ENCODE measurements at regions not wholly inside any gene's neighbourhood (a gene's known extent, or its start where the extent isn't known, plus 50 kb on each side); places are given as distances from the start of the nearest gene placed in this dataset.

DNA sequence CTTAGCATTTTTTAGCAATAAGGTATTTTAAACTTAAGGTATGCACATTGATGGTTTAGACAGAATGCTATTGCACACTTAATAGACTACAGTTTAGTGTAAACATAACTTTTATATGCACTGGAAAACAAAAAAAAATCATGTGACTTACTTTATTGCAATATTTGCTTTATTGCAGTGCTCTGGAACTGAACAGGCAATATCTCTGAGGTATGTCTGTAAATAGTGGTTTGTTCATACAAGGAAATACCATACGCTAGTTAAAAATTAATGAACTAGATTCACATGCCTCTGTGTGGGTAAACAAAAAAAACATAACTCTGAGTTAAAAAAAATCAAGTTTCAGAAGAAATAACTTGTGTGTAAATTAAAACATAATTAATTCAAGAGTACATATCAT lies 479.0 kb upstream of the MKI67 start:
- in situ Hi-C loops (cut with MboI; ENCODE audit: low sequenced_read_pairs) = no loop called here

DNA sequence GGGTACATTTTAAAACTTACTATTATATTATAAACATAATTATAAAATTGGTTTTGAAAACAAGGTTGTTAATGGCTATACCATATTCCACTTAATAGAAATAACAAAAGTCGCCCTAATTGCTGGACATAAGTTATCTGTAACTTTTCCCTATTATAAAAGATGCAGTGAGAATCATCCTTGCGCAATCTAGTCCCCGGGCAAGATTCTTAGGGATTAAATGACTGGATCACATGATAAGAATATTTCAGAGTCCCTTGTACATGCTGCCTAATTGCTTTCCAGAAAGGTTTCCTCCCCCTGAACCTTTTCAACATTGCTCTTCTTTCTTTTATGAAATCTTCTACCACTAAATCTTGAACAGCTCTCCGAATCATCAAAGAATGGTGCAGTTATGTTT lies 479.8 kb upstream of the MKI67 start:
- in situ Hi-C loops (cut with MboI; ENCODE audit: low sequenced_read_pairs) = no loop called here

DNA sequence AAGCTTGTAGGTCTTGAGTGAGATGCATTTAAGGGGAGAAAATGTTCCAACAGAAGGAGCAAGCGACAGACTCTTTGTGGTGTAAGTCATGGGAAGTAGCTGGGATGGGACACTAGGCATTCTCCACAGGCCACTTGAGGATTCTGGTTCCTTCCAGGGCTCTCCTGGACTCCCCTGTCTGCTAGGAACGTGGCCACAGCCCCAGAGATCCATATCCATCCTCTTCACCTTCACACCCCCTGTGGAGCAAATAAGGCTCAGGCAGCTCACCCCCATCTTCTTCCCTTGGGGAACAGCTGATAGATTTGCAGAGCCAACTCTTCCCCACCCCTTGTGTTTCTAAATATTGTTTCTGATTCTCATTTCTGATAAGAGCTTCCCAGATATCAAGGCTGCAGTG lies 482.6 kb upstream of the MKI67 start:
- in situ Hi-C loops (cut with MboI; ENCODE audit: low sequenced_read_pairs) = no loop called here

DNA sequence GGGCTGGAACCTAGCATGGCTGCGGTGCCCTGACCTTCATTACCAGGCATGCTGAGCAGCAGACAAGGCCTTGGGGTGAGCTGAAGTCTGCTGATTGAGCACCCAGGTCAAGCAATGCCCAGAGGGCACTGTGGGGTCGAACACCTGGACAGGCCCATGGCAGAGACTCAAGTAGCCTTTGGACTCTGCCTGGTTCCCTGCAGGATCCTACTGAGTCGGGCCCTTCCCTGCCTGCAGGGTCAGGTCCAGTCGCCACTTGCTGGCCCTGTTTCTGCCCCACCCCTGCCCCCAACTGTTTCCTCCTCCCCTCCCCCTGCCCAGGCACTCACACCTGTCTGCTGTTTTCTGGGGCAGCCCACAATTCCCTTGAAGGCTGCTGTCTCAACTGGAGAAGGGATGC lies 483.2 kb upstream of the MKI67 start:
- in situ Hi-C loops (cut with MboI; ENCODE audit: low sequenced_read_pairs) = no loop called here

DNA sequence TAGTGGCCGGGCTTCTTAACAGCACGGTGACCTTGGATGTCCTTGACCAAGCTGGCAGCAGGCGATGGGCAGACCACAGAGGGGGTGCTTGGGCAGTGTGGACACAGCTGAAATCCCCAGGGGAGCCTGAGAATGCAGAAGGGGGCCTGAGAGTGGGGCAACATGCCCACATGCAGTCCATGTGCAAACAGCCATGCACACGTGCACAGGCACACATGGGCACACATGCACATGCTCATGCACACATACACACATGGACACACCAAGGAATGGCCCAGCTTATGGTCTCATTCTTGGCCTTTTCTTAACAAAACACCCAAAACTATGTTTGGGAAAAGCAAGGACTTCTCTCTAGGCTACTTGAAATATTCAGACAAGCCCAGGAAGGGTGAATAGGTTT lies 483.9 kb upstream of the MKI67 start:
- in situ Hi-C loops (cut with MboI; ENCODE audit: low sequenced_read_pairs) = no loop called here

DNA sequence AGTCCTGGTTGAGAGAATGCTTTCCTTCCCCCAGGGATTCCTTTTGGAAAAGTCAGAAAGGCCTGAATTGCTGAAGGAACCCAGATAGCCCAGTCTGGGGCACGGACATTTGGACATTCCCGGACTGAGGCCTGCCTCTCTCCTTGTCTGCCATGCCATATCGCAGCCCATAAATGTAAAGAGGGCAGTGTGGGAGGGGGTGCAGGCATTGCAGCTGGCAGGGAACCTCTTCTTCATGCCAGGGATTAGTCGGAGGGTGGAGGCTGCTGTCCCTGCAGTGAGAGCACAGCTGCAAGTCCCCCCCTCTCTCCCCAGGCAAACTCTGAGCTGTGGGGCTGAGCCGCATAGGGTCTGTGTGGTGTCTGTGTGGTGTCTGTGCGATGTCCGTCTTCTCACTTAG lies 486.0 kb upstream of the MKI67 start:
- in situ Hi-C loops (cut with MboI; ENCODE audit: low sequenced_read_pairs) = no loop called here

DNA sequence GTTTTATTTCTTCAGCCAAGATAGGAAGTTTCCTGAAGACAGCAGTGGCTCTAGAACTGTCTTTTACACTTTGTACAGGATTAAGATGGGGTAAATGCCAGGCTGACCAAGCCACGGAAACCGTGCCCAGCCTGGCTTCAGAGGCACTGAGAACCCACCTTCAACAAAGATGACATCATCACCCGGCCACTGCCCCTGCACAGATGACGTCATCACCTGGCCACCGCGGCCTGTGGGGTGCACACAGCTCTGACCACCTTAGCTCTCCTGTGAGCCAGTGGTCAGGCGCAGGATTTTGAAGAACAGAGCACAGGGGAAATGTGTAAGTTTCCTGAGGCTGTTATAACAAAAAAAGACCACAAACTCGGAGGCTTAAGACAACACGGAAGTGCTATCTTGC lies 486.4 kb upstream of the MKI67 start:
- in situ Hi-C loops (cut with MboI; ENCODE audit: low sequenced_read_pairs) = no loop called here

DNA sequence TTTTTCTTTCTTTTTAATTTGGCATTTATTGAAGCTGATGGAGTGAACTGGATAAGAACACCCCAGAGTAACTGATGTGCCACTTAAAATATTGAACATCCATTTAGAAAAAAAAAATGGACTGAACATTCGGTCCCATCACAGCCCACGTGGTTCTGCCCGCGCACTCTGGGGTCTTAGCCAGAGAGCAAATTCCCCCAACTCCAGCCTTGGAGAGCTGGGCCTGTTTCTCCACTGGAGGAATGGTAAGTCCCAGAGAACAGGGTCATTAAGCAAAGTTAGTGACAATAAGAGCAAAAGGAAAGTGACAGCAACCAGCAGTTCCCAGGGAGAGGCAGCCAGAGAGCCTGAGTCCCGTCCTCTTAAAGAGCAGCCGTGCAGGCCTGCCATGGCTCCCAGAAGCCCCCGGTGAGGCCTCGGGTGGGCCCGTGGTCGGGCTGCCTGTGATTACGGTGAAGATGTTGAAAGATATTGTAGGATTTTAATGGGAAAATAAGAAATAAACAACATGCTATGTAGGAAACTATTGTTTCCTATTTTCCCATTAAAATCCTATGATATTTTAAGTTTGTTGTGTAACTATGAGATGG lies 487.9 kb upstream of the MKI67 start:
- in situ Hi-C loops (cut with MboI; ENCODE audit: low sequenced_read_pairs) = no loop called here

DNA sequence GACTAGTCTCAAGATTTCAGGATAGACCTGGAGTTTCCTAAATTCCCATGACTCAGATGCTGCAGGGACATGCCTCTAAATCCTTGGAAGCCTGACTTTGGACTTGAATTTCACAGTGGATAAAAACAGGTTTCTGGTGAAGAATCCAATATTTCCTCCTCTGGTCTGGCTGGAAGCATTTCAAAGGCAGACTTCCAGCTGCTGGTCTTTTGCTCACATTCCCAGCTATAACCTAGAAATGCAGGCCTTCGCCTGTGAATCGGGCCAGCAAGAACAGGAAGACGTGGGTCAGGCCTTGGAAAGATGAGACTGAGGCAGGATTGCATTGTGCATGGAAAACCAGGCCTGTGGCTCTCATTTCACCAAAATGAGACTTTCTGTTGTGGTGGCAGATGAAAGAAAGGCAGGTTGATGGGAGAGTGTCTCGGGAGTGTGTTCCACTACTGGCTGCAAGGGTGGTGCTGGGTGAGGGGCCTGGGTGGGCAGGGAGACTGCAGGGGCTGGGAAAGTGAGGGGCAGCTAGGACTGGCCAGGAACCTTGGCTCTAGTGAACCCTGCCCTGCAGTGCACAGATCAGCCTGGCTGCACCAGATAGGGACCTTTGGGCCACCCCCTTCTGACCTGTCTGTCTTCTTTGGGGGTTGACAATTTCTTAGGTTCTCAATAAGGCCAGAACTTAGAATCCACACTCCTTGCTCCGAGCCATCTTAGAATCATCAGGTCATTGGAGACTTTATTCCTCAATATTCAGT lies 488.8 kb upstream of the MKI67 start:
- in situ Hi-C loops (cut with MboI; ENCODE audit: low sequenced_read_pairs) = no loop called here

DNA sequence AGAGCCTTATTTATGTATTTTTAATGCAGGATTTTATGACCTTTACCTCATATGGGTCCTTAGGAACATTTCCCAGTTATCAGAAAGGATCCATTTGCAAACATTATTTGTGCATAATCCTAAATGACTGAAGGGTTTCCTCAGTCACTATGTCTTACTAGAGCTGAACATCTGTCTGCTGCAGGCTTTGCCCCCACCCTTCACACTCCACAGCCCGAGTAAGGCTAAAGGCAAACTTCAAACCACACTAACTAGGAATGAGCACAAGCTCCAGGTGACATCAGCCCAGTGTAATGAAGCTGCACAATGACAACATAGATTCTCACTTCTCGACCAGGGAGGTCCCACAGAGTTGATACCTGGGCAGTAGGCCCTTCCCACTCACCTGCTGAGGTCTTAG lies 491.3 kb upstream of the MKI67 start:
- in situ Hi-C loops (cut with MboI; ENCODE audit: low sequenced_read_pairs) = no loop called here

DNA sequence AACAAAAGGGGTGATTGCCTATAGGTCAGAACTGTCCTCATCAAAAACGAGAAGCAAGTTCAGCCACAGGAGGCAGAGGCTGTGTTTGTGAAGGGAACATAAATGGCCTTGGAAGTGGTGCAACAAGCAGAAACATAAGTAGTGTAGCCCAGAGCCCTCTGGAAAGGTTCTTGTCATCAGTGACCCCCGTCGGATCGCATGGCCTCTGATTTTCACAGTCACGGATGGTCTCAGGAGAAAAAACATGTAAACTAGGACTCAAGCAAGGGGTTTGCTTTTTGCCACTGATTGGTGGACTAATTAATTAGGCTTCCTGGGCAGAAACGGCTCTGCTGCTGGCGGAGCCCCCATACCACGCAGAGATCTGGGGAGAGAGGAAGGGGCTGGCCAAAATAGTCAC lies 496.5 kb upstream of the MKI67 start:
- in situ Hi-C loops (cut with MboI; ENCODE audit: low sequenced_read_pairs) = no loop called here

DNA sequence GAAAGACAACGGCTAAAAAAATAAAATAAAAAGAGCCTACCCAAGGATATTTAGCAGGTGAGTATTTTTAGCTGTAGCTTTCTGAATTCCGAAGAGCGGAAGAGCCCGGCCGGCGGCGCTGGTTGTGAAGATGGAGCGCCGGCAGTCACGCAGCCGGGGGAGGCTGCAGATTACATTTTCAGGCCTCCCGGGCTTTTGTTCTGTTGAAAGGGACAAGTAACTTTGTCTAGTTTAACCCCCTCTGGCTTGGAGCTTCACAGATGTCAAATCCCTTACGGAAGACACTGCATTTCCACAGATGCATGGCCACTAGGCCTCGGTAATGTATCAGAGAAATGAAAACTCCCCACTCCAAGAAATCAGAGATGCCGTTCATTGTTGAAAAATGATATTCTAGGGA lies 497.6 kb upstream of the MKI67 start:
- in situ Hi-C loops (cut with MboI; ENCODE audit: low sequenced_read_pairs) = no loop called here

DNA sequence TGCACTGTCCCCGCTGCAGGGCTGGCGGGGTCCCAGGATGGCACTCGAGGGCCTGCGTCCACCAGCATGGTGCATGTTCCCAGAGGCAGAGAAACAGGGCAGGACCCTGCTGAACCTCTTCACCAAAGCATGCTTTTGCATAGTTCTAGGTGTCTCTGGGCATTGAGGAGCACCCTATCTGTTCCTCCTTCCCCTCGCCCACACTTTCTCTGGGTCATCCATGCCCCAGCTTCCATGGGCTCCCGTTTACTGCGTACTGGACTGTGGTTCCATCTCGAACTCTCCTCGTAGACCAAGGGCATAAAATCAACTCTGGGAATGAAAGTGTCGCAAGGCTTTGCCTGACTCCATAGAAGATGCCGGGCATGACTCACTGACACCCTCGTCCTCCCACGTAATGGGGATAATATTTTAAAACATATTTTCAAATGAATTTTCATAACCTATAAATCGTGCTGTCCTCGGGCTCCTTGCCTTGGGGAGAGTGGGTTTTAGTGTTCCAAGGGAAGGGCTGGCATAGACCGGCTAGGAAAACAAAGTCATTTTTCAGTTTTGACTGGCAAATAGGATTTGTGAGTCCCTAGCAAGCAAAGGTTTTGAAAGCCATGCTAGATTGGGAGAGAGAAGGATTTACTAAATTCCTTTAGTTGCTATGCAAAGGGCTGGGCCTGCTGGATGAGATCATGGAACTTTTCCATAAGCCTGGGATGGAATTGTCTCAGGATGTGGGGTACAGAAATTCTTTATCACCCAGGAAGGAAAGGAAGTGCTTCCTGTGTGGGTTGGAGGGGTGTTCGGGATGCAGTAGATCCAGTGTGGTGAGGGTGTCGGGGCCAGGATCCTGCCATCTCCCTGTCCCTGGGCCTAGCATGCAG lies 498.7 kb upstream of the MKI67 start:
- in situ Hi-C loops (cut with MboI; ENCODE audit: low sequenced_read_pairs) = no loop called here

DNA sequence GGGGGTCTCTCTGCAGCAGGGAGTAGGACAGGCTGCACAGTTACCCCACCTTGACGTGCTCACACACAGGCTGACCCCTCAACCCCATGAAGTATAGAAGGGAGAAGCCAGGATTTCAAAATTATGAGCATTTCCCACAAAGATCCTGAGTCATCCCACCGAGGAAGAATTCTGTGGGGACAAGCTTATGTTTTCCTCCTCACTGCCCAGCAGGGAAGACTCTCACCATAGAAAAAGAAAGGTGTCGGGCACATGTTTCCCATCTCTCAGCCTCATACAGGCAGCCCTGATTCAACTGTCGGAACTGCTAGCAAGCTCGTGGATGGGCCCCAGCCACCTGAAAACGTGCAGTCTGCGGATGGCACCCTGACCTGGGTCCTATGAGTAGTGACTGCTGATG lies 499.7 kb upstream of the MKI67 start:
- in situ Hi-C loops (cut with MboI; ENCODE audit: low sequenced_read_pairs) = no loop called here

DNA sequence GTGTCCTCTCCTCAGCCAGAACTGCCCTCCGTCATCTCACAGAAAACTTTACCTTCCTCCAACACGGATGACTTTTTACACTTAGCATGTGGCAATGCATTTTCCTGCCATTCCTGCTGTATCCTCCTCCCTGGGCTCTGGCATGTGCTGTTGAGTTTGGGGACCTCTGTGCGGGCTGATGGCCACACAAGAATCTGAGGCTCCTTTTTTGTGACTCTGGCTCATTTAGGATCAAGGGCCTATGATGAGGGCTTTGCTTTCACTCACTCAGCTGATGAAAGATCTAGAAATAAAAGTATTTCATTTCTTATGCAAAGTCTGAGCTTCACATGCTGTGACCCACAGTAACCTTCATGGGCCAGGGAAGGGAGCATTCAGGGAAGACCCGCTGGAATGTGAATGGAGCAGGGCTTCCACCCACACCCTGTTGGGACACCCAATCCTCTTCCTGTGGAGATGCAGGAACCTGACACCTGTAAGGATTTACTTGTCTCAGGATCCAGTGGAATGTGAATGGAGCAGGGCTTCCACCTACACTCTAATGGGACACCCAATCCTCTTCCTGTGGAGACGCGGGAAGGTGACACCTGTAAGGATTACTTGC lies 500.3 kb upstream of the MKI67 start:
- in situ Hi-C loops (cut with MboI; ENCODE audit: low sequenced_read_pairs) = no loop called here

DNA sequence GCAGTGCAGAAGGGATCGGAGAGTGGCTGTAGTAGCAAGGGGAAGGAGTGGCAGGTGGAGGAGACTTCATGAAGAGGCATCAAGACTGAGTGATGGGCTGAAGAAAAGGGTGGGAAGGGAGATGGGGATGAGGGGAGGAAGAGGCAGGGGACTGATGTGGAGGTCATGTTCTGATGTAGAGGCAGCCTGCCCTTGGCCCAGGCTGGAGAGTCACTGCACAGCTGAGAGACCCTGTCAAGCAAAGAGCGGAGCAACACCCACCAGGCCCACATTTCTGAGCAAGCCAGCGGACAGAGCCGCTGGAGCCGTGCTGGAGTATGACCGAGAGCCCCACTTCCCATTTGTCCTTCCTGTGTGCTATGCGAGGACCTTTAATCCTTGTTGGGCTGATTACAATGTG lies 501.6 kb upstream of the MKI67 start:
- in situ Hi-C loops (cut with MboI; ENCODE audit: low sequenced_read_pairs) = no loop called here

DNA sequence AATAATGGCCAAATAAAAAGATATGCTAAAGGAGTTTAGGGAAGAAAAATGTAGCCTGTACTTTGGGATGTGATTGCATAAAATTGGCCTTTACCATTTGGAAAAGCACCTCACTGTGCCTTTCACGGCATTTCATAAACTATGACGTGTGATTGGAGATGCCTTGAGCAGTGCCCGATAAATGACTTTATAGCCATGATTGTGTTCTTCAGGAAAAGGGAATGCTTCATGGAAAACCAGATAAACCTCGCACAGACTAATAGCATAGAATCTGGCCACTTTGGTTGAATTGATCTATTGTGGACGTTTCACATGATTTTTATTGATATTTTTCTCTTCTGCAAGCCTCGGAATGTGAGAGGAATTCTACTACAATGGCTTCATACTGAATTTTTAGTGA lies 502.0 kb upstream of the MKI67 start:
- in situ Hi-C loops (cut with MboI; ENCODE audit: low sequenced_read_pairs) = no loop called here

DNA sequence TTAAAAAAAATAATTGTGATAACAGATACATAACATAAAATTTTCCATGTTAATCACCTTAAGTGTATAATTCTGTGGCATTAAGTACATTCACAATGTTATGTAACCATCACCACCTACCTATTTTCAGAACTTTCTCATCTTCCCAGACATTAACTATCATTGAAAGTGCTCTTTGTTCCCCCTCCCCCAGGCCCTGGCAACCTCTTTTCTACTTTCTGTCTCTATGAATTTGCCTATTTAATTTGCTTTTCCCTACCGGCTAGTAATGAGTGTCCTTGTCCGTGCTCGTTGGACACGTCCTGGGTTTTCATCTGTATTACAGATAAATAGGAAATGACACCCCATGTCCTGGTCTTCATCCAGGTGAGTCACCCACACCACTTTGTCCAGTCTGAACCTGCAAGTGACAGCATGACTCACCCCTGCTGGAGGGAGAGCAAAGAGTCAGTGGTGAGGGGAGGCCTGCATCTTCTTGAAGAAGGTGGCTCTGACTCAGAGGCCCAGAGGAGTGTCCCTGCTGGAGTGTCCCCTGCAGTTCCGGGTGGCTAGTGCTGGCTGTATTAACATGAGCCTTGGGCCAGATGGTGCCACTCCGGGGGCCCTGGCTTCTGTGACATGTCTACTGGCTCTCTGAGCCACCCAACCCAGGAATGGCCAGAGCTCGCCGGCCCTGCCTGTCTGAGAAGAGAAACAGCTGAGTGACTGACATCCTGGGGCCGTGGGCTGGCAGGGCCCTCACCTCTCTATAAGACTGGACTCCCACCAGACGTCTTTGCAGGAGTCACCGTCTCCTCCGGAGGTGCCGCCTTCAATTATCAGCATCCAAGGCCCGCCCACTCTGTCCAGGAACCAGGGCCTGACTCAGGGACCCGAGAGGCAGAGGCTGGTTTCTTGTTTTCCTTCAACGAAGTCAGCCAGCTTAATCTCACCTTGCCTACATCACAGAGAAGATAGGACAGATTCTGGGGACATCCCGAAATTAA lies 503.2 kb upstream of the MKI67 start:
- in situ Hi-C loops (cut with MboI; ENCODE audit: low sequenced_read_pairs) = no loop called here

DNA sequence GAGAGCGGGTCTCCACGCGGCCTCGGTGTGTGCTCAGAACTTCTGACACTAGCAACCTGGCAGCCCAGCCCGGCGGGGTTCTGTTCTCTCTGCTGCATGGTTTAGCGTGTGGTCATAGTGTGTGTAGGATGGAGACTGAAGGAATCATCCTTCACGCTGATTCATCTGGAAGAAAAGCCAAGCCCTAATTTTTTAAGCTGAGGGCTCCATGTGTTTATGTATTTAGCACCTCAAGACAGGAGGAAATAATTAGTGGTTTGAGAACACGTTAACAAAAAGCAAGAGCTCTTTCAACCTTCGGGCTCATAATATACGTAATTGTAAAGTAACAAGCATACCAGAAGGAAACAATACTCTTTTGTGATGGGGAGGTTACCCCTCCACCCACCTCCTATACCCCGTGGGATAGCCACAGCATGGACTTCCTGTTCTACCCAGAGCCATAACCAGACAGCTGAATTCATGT lies 504.6 kb upstream of the MKI67 start:
- in situ Hi-C loops (cut with MboI; ENCODE audit: low sequenced_read_pairs) = no loop called here

DNA sequence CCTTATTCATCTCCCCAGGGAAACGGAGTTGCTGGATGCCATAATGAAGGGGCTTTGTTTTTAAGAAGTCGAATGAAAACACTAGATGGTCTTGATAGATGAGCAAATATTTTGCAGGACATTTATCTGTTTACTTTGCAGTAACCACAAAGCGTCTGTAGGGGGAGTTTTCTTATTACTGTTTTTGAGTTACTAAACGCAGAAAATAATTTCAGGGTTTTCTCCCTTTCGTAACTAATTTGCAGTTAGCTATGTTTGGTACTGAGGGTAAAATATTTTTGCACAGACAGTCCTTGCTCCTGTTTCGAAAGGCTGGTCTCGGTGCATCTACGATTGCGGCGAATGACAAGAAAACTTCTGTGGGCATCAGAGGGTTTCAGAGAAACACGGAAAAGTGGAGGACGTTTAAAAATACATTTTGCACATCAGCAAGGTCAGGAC lies 505.6 kb upstream of the MKI67 start:
- in situ Hi-C loops (cut with MboI; ENCODE audit: low sequenced_read_pairs) = no loop called here
